ENCODE measurements at regions not wholly inside any gene's neighbourhood (a gene's known extent, or its start where the extent isn't known, plus 50 kb on each side); places are given as distances from the start of the nearest gene placed in this dataset.

DNA sequence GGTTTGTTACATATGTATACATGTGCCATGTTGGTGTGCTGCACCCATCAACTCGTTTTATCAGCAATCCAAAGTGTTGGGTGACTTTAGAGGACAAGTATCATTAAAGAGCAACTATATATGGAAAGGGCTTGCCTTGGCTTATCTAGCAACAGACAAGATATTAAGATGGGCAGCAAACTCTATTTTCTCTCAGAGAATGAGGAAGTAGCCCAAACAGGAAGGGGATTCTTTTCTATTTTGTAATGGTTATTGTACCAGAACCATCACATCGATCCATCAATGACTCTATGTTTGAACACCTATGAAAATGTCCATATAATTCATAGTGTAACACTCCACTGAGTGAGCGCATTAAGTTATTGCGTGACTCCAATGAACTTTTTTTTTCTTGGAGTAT lies 260.1 kb upstream of the SLC24A2 start (continued):
- TF ChIP-seq, protein P1, sequence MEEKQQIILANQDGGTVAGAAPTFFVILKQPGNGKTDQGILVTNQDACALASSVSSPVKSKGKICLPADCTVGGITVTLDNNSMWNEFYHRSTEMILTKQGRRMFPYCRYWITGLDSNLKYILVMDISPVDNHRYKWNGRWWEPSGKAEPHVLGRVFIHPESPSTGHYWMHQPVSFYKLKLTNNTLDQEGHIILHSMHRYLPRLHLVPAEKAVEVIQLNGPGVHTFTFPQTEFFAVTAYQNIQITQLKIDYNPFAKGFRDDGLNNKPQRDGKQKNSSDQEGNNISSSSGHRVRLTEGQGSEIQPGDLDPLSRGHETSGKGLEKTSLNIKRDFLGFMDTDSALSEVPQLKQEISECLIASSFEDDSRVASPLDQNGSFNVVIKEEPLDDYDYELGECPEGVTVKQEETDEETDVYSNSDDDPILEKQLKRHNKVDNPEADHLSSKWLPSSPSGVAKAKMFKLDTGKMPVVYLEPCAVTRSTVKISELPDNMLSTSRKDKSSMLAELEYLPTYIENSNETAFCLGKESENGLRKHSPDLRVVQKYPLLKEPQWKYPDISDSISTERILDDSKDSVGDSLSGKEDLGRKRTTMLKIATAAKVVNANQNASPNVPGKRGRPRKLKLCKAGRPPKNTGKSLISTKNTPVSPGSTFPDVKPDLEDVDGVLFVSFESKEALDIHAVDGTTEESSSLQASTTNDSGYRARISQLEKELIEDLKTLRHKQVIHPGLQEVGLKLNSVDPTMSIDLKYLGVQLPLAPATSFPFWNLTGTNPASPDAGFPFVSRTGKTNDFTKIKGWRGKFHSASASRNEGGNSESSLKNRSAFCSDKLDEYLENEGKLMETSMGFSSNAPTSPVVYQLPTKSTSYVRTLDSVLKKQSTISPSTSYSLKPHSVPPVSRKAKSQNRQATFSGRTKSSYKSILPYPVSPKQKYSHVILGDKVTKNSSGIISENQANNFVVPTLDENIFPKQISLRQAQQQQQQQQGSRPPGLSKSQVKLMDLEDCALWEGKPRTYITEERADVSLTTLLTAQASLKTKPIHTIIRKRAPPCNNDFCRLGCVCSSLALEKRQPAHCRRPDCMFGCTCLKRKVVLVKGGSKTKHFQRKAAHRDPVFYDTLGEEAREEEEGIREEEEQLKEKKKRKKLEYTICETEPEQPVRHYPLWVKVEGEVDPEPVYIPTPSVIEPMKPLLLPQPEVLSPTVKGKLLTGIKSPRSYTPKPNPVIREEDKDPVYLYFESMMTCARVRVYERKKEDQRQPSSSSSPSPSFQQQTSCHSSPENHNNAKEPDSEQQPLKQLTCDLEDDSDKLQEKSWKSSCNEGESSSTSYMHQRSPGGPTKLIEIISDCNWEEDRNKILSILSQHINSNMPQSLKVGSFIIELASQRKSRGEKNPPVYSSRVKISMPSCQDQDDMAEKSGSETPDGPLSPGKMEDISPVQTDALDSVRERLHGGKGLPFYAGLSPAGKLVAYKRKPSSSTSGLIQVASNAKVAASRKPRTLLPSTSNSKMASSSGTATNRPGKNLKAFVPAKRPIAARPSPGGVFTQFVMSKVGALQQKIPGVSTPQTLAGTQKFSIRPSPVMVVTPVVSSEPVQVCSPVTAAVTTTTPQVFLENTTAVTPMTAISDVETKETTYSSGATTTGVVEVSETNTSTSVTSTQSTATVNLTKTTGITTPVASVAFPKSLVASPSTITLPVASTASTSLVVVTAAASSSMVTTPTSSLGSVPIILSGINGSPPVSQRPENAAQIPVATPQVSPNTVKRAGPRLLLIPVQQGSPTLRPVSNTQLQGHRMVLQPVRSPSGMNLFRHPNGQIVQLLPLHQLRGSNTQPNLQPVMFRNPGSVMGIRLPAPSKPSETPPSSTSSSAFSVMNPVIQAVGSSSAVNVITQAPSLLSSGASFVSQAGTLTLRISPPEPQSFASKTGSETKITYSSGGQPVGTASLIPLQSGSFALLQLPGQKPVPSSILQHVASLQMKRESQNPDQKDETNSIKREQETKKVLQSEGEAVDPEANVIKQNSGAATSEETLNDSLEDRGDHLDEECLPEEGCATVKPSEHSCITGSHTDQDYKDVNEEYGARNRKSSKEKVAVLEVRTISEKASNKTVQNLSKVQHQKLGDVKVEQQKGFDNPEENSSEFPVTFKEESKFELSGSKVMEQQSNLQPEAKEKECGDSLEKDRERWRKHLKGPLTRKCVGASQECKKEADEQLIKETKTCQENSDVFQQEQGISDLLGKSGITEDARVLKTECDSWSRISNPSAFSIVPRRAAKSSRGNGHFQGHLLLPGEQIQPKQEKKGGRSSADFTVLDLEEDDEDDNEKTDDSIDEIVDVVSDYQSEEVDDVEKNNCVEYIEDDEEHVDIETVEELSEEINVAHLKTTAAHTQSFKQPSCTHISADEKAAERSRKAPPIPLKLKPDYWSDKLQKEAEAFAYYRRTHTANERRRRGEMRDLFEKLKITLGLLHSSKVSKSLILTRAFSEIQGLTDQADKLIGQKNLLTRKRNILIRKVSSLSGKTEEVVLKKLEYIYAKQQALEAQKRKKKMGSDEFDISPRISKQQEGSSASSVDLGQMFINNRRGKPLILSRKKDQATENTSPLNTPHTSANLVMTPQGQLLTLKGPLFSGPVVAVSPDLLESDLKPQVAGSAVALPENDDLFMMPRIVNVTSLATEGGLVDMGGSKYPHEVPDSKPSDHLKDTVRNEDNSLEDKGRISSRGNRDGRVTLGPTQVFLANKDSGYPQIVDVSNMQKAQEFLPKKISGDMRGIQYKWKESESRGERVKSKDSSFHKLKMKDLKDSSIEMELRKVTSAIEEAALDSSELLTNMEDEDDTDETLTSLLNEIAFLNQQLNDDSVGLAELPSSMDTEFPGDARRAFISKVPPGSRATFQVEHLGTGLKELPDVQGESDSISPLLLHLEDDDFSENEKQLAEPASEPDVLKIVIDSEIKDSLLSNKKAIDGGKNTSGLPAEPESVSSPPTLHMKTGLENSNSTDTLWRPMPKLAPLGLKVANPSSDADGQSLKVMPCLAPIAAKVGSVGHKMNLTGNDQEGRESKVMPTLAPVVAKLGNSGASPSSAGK (IDR thresholded peaks at IDR 0.05), result no peak
- TF ChIP-seq, protein P2, sequence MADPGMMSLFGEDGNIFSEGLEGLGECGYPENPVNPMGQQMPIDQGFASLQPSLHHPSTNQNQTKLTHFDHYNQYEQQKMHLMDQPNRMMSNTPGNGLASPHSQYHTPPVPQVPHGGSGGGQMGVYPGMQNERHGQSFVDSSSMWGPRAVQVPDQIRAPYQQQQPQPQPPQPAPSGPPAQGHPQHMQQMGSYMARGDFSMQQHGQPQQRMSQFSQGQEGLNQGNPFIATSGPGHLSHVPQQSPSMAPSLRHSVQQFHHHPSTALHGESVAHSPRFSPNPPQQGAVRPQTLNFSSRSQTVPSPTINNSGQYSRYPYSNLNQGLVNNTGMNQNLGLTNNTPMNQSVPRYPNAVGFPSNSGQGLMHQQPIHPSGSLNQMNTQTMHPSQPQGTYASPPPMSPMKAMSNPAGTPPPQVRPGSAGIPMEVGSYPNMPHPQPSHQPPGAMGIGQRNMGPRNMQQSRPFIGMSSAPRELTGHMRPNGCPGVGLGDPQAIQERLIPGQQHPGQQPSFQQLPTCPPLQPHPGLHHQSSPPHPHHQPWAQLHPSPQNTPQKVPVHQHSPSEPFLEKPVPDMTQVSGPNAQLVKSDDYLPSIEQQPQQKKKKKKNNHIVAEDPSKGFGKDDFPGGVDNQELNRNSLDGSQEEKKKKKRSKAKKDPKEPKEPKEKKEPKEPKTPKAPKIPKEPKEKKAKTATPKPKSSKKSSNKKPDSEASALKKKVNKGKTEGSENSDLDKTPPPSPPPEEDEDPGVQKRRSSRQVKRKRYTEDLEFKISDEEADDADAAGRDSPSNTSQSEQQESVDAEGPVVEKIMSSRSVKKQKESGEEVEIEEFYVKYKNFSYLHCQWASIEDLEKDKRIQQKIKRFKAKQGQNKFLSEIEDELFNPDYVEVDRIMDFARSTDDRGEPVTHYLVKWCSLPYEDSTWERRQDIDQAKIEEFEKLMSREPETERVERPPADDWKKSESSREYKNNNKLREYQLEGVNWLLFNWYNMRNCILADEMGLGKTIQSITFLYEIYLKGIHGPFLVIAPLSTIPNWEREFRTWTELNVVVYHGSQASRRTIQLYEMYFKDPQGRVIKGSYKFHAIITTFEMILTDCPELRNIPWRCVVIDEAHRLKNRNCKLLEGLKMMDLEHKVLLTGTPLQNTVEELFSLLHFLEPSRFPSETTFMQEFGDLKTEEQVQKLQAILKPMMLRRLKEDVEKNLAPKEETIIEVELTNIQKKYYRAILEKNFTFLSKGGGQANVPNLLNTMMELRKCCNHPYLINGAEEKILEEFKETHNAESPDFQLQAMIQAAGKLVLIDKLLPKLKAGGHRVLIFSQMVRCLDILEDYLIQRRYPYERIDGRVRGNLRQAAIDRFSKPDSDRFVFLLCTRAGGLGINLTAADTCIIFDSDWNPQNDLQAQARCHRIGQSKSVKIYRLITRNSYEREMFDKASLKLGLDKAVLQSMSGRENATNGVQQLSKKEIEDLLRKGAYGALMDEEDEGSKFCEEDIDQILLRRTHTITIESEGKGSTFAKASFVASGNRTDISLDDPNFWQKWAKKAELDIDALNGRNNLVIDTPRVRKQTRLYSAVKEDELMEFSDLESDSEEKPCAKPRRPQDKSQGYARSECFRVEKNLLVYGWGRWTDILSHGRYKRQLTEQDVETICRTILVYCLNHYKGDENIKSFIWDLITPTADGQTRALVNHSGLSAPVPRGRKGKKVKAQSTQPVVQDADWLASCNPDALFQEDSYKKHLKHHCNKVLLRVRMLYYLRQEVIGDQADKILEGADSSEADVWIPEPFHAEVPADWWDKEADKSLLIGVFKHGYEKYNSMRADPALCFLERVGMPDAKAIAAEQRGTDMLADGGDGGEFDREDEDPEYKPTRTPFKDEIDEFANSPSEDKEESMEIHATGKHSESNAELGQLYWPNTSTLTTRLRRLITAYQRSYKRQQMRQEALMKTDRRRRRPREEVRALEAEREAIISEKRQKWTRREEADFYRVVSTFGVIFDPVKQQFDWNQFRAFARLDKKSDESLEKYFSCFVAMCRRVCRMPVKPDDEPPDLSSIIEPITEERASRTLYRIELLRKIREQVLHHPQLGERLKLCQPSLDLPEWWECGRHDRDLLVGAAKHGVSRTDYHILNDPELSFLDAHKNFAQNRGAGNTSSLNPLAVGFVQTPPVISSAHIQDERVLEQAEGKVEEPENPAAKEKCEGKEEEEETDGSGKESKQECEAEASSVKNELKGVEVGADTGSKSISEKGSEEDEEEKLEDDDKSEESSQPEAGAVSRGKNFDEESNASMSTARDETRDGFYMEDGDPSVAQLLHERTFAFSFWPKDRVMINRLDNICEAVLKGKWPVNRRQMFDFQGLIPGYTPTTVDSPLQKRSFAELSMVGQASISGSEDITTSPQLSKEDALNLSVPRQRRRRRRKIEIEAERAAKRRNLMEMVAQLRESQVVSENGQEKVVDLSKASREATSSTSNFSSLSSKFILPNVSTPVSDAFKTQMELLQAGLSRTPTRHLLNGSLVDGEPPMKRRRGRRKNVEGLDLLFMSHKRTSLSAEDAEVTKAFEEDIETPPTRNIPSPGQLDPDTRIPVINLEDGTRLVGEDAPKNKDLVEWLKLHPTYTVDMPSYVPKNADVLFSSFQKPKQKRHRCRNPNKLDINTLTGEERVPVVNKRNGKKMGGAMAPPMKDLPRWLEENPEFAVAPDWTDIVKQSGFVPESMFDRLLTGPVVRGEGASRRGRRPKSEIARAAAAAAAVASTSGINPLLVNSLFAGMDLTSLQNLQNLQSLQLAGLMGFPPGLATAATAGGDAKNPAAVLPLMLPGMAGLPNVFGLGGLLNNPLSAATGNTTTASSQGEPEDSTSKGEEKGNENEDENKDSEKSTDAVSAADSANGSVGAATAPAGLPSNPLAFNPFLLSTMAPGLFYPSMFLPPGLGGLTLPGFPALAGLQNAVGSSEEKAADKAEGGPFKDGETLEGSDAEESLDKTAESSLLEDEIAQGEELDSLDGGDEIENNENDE (IDR thresholded peaks at IDR 0.05; ENCODE audit: low read depth, low read length), result no peak
- TF ChIP-seq CHD2 (IDR thresholded peaks at IDR 0.05; ENCODE audit: low read depth, low read length), result no peak
